ENCODE measurements at regions not wholly inside any gene's neighbourhood (a gene's known extent, or its start where the extent isn't known, plus 50 kb on each side); places are given as distances from the start of the nearest gene placed in this dataset.

DNA sequence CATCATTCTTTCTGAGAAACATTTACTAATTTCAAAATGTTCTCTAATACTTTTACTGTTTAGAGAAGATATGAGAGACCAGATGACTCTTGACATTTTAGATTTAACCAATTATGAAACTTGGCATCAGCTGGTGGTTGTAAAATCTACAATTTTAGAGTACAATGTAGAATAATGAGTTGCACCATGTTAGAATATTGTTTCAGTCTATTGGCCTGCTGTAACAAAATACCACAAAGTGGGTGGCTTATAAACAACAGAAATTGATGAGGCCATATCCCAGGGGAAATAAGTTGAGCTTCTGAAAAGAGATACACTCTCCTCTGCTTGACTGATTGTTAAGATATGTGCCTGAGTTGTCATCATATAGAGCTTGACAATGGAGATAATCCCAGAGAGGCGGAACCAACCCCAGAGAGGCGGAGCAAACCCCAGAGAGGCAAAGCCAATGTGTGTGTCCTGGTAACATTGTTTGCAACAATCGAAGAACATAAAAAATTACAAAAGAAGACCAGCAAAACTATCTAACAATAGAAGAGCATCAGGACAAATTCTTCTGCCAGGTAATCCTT lies 373.0 kb upstream of the SLITRK1 start:
- DNase-seq = no peak

GRCh38 chr13:84249463-84249862 lies 367.2 kb upstream of the SLITRK1 start:
- DNase-seq = no peak

GRCh38 chr13:84243340-84243739 lies 361.1 kb upstream of the SLITRK1 start:
- no peak for DNase-seq

DNA sequence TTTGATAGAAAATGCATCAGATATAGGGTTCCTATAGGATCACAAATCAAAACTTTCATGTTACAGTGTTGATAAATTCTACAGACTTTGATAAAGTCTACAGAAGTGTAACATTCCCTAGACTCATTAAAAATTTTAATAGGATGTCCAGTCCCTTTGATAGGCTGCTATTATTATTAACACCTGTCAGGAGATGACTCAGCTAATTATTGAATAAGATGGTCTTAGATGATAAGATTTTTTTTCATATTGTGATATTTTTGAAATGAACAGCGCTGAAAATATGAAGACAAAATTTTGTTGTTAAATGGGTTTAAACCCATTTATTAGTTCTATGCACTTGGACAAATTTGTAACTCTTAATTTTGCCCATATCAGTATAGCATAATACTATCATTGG lies 356.8 kb upstream of the SLITRK1 start:
- DNase-seq = no peak

GRCh38 chr13:84238381-84238780 lies 356.1 kb upstream of the SLITRK1 start:
- DNase-seq = no peak

- DNase-seq = no peak
Measured at GRCh38 chr13:84237143-84237542, 354.9 kb upstream of the SLITRK1 start.

DNA sequence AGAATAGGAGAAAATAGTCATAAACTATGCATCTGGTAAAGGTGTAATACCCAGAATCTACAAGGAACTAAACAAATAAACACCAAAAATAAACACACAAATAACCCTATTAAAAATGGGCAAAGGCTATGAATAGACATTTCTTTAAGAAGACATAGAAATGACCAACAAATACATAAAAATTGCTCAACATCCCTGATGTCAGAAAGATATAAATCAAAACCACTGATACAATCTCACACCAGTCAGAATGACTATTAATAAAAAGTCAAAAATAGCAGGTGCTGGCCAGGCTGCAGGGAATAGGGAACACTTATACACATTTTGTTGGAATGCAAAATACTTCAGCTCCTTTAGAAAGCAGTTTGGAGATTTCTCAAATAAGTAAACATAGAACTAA lies 352.1 kb upstream of the SLITRK1 start:
- no peak for DNase-seq

- no peak for DNase-seq
Measured at GRCh38 chr13:84230568-84230967, 348.3 kb upstream of the SLITRK1 start.

DNA sequence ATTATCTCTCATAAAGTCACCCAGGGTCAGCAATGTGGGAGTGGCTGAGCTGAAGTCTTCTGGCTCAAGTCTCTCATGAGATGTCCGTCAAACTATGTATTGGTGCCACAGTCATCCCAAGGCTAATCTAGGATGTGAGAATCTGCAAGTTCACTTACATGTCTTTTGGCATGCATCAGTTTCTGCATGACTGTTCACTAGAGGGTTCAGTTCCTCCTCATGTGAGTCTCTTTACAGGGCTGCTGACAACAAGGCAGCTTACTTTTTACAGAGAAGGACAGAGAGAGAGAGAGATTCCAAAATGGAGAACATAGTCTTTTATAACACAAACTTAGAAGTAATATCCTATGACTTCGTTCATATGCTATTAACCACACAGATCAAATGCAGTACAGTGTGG lies 328.8 kb upstream of the SLITRK1 start:
- DNase-seq = no peak

- DNase-seq = no peak
Measured at GRCh38 chr13:84208246-84208910, 326.1 kb upstream of the SLITRK1 start.

GRCh38 chr13:84207509-84207908 lies 325.2 kb upstream of the SLITRK1 start:
- no peak for DNase-seq

GRCh38 chr13:84200971-84201370 lies 318.7 kb upstream of the SLITRK1 start:
- DNase-seq = no peak

DNA sequence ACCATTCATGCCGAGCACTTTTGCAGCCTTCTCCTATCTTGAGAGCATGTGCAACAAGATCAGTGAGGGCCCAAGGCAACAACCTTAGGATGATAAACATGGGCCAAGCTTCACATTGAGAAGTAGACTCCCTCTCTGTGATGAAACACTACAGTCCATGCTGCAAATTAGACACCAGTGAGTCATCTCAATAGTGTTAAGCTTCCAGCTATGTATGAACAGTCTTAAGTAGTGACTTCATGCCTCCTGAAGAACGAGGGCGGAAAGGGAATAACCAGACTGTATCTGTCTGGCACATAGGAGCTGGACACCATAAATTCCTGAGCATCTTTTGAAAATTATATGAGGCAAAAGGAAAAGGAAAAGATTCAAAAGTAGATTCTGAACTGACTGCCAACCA lies 309.9 kb upstream of the SLITRK1 start:
- DNase-seq = no peak

DNA sequence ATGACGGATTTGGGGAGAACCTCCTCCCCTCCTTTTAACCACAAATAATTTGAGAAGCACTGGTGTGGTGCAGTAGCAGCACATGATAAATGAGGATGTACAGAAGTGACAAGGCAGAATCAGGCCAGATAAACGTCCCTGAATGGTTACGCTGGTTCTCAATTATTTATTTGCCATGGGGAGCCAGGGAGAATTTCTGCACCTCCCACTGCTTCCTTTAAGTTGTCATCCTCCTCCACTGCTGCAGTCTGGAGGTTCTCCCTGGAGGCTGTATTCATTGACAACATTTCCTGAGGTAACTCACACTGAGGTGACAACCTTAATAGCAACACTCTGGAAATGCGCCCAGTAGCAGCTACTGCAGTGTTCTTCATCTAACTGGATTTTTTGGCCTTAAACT lies 308.9 kb upstream of the SLITRK1 start:
- DNase-seq = no peak

GRCh38 chr13:84187626-84188025 lies 305.4 kb upstream of the SLITRK1 start:
- no peak for DNase-seq

- no peak for DNase-seq
Measured at GRCh38 chr13:84139561-84140158, 257.4 kb upstream of the SLITRK1 start.

- peak; percentile 78 for DNase-seq
Measured at GRCh38 chr13:84137292-84137691, 255.0 kb upstream of the SLITRK1 start.

DNA sequence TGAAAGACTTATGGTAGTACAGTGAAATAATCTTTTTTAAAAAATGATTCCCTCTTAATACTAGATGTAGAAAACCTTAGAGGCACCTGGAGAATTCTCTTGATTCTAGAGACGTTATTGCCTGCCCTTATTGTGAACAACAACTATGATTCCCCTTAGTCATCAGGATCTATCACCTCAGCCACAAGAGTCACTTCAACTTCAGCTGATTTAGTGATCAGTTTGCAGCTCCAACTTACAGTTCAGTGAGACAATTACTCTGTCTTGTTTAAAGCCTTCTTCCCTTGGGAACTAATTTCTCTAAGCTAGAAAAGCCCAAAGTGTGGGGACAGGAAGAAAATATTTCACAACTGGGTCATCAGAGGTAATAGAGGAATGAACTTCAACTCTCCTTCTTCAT lies 254.3 kb upstream of the SLITRK1 start:
- DNase-seq = peak; percentile 9

GRCh38 chr13:84132491-84132890 lies 250.2 kb upstream of the SLITRK1 start:
- DNase-seq = no peak

- DNase-seq = no peak
Measured at GRCh38 chr13:84131249-84131648, 249.0 kb upstream of the SLITRK1 start.

GRCh38 chr13:84130495-84131114 lies 248.3 kb upstream of the SLITRK1 start:
- DNase-seq = no peak

GRCh38 chr13:84129966-84130365 lies 247.7 kb upstream of the SLITRK1 start:
- DNase-seq = no peak

DNA sequence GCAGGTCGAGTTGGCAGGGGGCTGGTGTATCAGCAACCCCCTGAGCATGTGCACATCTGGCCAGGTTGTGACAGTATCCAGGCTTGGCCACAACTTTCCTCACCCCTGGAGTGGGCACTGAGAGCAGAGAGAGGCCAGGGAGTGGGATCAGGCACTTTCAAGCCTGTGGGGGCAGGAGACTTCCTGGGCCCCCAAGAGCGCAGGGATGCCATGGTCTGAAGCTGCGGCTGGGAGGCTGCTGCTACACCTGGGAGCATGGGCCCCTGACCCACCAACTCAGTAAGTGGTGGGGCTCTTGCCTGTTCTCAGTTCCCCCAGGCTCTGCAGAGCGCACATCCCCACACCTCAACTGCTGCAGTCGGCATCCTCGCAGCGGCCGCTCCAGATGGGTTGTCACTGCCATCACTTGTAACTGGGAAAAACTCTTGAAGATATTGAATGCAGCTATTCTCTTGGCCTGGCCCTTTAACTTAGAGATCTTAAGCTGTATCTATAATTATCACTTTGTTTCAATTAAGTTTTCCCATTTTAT lies 245.4 kb upstream of the SLITRK1 start:
- DNase-seq = no peak

- DNase-seq = no peak
Measured at GRCh38 chr13:84126671-84127171, 244.4 kb upstream of the SLITRK1 start.

Measured in central memory CD4-positive, alpha-beta T cell (primary cell).